SH-SY5Y (cell line): ENCODE measurements at regions not wholly inside any gene's neighbourhood (a gene's known extent, or its start where the extent isn't known, plus 50 kb on each side); places are given as distances from the start of the nearest gene placed in this dataset.

ENCODE experiments used
- GATA2 ChIP-seq: IDR thresholded peaks from 2 replicates; pipeline ENCODE4 v1.6.1; 2011; ENCODE audit warnings: mild to moderate bottlenecking, low read depth, low read length
- GATA3 ChIP-seq: IDR thresholded peaks from 2 replicates; pipeline ENCODE4 v1.6.1; 2011; ENCODE audit warnings: low read depth, mild to moderate bottlenecking, low read length, moderate library complexity

GRCh38 chr11:64453466-64453865, 94.5 kb downstream of the RPS6KA4 start:
- TF ChIP-seq GATA2 (no peak), GATA3 (no peak)

GRCh38 chr11:64455456-64456261, 96.7 kb downstream of the RPS6KA4 start:
- no peak for TF ChIP-seq GATA3

DNA sequence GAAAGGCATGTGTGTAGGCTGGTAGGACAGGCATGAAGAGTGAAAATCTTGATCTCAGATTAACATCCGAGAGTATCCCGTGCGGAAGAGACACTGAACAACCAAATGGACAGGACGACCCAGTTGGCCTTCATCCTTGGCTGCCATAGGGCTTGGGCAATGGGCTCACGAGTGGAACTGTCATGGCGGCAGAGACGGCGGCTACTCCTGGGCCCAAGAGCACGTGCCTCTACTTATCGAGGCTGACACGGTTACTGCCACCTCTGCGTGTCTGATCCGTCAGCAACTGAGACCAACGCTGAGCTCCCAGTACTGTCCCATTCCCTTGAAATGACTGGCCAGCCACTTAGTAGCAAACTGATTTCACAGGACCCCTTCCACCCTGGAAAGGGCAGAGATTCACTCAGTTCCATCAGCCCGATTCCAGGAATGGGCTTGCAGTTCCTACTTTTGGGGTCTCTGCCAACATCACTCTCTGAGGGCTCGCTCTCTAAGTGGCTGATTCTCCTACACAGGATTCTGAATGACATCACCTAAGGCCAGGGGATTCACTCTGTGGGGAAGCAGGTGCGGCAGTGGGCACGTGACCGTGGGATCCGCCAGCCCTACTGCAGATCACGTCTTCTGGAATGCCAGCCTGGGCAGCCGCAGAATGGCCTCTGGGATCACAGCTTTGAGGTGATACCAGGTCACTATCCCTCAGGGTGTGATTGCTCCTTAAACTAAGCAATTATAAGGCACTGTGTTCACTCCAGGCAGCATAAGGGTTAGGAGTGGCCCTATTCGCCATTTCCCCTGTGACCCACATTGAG, 97.8 kb downstream of the RPS6KA4 start:
- TF ChIP-seq GATA3 (no peak), GATA2 (no peak)

DNA sequence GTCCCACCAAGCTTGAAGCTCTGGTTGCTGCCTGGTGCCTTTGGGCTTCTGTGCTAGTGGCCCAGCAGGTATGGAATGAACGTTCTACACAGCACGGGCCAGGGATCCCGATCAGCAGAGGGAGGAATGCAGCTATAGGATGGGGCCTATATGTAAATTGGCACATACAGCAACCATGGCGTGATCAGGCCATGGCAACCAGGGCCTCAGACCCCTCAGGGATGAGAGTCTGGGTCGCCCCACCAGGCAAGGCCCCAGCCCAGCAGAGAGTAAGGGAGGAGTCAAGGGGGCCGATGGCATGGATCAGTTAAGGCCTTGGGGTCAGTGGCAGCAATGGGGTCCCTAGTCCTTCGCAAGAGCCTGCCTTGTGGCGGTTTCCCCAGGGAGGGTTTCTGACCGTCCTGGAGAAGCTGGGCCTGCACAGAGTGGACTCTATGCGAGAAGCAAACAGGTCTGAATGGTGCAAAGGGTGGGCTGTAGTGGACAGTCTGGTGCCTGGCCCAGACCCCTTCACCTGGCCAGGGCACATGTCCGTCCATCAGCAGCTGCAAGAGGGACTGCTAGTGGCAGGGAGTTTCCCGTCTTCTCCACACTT, 98.2 kb upstream of the SLC22A11 start:
- TF ChIP-seq GATA2 (no peak), GATA3 (no peak)

GRCh38 chr11:64458997-64459396, 96.7 kb upstream of the SLC22A11 start:
- TF ChIP-seq GATA2 (no peak), GATA3 (no peak)

DNA sequence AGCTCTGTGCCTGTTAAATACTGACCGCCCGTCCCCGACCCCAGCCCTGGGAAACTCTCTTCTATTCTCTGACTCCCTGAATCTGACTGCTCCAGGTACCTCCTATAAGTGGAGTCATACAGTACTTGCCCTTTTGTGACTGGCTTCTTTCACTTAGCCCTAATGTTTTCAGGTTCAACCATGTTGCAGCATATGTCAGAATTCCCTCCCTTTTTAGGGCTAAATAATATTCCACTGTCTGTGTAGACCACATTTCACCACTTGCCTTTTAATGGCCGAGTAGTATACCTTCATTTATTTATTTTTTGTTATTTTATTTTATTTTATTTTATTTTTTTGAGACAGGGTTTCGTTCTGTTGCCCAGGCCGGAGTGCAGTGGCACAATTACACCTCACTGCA, 96.1 kb upstream of the SLC22A11 start:
- no peak for TF ChIP-seq GATA3

- TF ChIP-seq GATA3 (no peak), GATA2 (no peak)
Measured at GRCh38 chr11:64461081-64461480, 94.7 kb upstream of the SLC22A11 start.

GRCh38 chr11:64466115-64466718, 89.5 kb upstream of the SLC22A11 start:
- TF ChIP-seq GATA2 = no peak
- no peak for TF ChIP-seq GATA3

DNA sequence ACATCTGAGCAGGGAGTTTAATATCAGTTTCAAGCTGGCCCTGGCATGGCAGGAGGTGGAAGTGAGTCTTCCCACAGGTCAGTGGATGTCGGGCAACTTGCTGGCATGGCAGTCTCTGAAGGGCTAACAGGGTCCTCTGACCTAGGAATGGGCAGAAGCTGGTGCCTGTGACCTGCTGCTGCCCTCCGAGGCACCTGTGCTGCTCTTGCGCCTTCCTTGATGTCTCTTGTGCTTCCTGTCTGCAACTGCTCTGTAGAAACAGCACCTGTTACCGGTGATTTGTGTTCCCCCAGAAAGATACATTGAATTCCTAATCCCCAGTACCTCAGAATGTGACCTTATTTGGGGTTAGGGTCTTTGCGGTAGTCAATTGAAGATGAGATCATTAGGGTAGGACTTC, 86.5 kb upstream of the SLC22A11 start:
- TF ChIP-seq GATA3 = no peak
- no peak for TF ChIP-seq GATA2

DNA sequence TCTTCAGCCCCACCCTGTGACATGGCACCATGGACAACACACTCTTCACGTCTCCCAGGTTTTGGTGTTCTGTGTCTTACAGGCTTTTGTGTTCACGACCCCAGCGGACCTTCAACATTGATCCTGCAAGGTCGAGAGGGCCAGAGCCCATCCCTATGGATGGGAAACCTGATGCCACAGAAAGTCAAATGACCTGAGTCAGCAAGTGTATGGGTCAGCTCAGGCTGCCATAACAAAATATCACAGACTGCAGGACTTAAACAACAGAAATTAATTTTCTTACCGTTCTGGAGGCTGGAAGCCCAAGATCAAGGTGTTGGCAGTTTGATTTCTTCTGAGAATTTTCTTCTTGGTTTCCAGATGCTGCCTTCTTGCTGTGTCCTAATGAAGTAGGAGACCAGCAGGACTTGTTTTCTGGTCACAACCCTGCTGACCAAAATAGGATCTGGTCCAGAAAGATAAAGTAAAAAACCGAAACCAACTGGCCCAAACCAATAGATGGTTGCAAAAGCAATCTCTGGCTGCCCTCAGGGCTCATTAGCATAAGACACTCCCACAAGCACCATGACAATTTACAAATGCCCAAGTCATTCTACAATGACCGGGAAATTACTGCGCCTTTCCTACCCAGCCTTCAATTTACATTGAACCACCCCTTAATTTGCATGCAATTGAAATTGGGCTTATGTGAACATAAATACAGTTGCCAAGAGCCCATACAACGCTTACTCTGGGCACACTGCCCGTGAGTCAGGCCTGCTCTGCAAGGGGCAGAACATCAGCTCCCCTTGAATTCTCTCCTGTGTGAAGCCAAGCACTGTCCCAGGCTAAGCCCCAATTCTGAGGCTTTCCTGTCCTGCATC, 82.9 kb upstream of the SLC22A11 start:
- no peak for TF ChIP-seq GATA3
- no peak for TF ChIP-seq GATA2

GRCh38 chr11:64474680-64475079, 81.1 kb upstream of the SLC22A11 start:
- TF ChIP-seq GATA2 = no peak
- no peak for TF ChIP-seq GATA3

- TF ChIP-seq GATA3 (no peak), GATA2 (no peak)
Measured at GRCh38 chr11:64475145-64475544, 80.6 kb upstream of the SLC22A11 start.

GRCh38 chr11:64476881-64477280, 78.9 kb upstream of the SLC22A11 start:
- TF ChIP-seq GATA3 (no peak), GATA2 (no peak)

DNA sequence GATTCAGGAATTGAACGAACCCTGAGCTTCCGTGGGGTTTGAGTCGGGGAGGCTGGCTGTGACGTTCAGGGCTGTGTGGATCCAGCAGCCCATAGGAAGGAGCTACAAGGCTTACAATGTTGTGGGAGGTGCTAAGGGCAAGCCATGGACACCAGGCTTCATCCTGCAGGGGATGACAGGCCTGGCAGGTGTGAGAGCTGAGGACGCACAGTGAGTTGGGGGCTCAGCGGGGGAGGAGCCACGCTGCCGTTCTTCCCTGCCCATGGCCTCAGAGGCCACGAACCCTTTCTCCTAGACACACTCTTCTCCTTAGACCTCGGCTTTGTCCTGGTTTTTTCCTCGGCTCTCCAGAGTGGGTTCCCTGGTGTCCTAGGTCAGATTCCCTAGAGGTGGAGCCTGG, 78.1 kb upstream of the SLC22A11 start:
- TF ChIP-seq GATA2 (no peak), GATA3 (no peak)

DNA sequence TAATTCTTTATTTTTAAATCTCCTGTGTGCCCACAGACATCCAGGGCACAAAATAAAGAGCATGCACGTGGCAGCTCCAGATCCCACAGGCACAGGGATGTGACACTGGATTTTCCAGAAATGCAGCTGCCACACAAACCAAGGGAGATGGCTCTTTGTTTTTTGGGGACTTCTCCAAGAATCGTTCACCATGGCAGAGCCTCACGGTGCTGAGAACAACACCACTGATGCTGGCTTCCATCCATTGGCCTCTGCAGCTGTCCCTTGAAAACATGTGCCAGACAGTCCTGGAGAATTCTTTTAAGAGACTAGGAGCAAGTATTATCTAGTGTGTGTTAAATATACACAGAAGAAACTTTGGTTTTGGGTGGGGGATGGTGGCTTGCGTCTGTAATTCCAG, 73.2 kb upstream of the SLC22A11 start:
- no peak for TF ChIP-seq GATA2
- TF ChIP-seq GATA3 = no peak
